ENCODE measurements at regions not wholly inside any gene's neighbourhood (a gene's known extent, or its start where the extent isn't known, plus 50 kb on each side); places are given as distances from the start of the nearest gene placed in this dataset.

DNA sequence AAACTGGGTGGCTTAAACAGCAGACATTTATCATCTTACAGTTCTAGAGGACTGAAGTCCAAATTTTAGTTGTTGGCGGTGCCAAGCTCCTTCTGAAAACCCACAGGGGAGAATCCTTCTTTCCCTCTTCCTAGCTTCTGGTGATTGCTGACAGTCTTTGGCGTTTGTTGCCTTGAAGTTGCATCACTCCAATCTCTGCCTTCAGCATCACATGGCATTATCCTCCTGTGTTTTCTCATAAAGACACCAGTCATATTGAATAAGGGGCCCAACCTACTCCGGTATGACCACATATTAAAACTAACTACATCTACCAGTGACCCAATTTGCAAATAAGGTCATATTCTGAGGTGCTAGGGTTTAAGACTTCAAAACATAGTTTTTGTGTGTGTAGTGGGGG is 472.1 kb upstream of the IGFBP3 start:
- no peak for DNase-seq

DNA sequence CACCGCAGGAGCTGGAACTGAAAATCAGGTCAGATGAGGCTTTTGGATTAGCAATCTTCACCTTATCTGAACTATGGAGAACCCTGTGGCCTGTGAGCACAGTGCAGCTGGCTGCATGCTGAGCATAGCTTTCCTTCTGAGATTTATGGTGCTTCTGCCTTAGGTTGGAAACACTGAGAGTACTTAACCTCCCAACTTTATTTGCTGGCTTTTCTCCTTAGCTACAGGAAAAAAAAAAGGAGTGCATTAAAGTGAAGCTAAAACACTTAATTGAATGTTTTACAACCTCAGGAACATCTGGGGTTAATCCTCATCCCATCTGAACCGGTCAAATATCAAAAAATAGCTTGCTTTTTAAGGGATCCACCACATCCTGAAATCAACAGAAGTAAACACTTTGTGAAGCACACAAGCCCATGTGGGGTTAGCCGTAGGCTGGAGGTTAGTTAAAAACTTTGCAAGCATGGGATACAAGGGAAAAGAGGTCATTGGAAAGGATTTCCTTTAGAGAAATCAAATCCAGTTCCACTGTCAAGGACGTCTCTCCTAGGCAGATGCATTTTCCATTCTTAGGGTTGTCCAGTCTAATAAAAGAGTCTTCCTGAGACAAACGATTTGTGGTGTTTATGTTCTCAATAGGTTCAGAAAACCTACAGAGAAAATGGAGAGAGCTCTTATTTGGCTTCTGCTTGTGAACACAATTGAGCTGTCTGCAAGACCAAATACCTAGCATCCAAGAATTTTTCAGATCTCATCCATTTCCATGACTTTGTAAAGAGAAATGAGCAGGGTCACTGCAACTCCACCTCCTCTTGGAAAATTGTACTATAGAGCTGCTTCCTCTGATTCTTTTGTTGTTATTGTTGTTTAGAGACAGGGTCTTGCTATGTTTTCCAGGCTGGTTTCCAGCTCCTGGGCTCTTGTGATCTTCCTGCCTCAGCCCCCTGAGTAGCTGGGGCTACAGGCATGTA is 470.4 kb upstream of the IGFBP3 start:
- no peak for DNase-seq

DNA sequence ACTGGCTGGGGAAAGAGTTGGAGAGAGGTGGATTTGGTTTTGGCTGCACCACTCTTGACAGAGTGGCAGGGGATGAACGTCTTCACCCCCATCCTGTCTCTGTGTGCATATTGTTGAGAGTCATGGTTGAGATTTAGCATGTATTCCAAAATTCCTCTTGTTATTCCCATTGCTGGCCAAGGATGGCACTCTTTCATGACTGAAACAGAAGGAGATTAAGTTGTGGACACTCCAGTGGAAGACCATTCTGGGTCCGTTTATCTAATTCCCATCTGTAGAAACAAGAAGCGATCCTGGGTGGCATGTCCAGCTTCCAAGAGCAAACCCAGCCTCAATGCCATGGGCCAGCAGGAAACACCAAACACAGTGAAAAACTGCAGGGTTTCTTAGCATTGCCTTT is 469.0 kb upstream of the IGFBP3 start:
- no peak for DNase-seq

DNA sequence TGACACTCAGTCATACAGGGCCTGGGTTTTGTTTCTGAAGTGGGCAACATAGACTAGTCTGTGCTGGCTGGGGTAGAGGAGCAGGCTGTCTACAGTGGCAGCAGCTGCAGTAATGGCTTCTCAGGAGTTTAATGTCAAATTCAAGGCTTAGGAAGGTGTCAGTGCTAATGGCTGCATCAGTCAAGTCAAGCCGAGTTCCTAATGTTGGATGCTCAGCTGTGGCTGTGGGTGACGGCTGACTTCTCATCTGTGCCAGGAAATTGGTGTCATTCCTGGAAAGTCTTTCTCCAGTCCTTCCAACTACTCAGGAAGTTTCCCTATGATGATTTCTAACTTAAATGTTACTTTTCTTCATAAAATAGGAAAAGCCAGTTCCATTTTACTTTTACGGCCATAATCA is 468.1 kb upstream of the IGFBP3 start:
- no peak for DNase-seq

DNA sequence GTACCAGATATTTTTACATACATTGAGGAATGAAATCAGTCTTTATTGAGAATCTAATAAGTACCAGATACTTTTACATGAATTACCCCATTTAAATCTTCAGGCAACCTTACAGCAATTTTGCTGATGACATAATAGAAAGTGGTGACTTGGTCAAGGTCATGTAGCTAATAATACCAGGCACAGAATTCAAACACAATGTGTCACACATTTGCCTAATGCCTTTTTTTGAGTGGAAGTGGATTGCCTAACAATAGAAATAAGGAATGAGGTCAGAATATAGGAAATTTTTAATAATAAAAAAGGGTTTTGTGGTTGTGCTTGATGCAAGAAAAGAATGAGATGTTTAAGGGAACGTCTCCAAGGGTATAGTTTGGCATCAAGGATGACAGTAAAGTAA is 466.6 kb upstream of the IGFBP3 start:
- DNase-seq: no peak

DNA sequence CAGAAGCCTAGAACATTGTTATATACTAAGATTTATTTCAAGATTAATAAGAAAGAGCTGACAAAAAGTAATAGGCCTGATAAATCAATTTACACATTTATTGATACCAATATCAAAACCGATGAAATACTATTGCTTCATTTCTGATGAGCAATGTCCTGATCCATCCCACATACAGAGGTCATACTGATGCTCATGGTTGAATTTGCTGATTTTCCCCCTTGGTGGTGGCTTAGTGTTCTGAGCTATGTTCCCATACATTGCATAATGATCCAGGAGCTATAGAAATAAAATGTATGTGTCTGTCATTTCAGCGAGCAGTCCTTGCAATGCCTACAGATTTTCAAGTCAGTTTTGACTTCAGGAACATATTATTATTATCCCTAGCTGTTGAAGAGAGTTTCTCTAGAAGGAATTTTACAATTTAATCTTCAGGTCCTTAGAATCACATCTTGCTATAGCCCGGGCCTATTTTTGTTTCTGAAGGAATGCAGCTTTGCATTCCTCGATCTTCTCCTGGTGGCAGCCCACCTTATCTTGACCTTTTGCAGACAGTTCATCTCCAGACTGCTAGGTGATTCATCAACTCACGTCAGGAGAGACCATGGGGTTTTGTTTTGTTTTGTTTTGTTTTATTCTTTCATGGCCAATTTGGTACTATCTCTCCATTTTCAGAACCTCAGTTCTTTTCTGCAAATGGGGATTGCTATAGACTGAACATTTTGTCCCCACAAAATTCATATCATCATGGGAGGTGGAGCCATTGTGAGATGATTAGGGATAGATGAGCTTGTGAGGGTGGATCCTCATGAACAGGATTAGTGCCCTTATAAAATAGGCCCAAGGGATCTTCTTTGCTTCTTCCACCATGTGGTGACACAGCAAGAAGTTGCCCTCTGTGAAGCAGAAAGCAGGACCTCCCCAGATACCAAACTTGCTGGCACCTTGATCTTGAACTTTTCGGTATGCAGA is 465.6 kb upstream of the IGFBP3 start:
- no peak for DNase-seq

DNA sequence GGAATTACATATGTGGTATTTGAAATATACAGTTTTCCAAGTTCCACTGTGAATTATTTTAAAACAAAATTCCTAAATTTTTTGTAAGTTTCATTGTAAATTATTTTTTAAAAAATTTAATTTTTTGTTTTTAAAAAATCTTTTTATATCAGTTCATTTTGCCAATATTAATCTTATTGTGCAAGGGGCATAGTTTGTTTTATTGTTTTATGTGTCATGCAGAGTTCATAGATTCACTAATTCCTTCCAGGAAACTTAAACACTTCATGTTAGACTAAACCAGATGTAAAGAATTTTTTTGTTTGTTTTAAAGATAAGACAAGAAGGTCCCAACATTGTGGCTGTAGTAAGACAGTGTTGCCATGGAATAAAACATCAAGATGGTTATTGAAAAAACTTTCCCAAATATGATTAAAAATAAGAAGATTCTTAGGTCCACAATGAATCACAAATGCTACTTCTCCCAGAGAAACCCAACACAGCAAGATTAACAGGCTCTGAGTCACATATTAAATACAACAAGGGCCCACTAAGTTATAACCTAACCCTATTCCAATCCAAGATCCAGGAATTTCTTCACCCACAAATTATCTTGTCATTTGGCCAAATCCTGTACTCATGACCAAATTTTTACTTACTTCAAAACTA is 464.7 kb upstream of the IGFBP3 start:
- DNase-seq: no peak

DNA sequence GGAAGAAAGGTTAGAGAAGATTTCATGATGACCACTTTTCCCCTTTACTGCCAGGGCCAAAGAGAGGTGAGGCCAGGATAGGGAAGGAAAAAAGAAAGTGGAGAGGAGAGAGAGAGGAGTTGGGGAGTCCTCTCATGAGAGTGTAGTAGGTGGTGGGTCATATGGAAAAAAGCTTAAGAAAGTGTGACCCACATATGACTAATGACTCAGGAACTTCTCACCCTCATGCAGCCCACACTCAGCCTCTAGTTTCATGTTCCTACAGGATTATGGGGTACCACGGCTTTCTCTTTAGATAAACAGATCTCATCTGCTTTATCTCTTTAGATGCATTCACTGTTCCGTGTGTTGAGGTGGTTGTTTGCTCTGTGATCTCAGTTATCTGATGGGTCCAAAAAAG is 462.5 kb upstream of the IGFBP3 start:
- no peak for DNase-seq

DNA sequence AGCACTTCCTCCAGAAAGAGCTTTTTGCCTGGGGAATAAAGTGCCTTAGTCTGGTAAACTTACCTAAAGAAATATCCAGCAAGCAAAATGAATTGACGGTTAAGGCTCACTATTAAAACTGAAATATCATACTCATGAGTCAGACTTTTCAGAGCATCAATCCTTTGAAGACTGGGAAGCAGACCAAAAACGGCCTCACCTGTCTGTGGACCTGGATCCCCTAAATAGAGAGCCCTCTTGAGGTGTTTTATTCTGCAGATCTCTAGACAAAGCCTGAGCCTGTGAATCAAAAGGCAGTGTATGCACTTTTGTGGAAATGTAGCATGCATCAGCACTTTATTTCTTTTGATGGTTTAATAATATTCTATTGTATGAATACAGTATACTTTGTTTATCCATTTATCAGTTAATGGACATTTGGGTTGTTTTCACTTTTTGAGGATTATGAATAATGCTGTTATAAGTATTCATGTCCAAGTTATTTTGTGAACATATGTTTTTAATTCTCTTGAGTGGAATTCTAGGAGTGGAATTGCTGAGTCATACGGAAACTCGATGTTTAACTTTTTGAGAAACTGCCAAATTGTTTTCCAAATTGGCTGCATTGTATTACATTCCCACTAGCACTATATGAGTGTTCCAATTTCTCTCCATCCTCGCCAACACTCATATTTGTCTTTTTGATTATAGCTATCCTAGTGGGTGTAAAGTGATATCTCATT is 449.0 kb upstream of the IGFBP3 start:
- no peak for DNase-seq

DNA sequence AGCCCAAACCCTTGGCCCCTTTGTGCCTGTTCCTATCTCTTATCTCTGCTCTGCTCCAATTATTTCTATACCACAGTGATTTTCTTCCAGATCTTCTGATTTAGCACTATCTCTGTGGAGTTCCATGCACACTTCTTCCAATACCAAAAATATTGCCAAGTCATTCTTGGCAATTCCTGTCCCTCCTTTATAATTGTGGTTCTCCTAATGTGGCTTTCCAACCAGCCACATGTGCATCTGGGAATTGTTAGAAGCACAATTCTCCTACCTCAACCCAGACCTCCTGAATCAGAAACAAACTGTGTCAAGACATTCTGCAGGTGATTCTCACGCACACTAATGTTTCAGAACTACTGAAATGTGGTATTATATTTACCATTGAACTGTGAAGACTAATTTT is 447.8 kb upstream of the IGFBP3 start:
- no peak for DNase-seq

DNA sequence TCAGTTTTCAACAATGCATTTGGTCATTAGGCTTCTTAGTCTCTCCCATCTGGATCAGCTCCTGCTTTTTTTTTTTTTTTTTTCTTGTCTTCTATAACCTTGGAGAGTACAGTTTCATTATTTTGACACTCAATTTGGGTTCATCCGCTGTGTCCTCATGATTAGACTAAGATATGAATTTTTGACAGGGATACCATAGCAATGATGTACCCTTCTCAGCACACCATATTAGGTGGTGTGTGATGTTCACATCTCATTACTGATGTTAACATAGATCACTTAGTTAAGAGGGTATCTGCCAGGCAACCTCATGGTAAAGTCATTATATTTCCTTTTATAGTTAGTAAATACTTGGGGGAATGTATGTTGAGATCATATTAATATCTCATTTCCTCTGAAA is 445.5 kb upstream of the IGFBP3 start:
- DNase-seq: no peak

DNA sequence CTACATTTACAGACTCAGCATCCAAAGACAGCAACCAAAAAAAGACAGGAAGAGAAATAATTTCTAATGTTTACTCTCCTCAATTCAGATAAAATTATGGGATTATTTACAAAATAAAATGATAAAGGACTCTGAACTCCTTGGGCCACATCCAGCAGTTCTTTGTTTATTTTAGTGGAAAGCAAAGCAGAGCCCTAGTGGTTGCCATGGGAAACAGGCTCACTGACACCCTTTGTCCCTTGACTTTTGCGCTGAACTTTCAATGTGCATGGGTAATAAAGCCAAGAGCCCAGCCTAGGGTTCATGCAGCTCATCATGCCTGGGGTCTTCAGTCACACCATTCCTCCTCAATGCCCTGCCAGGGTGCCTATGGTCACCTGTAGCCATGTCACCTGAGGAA is 442.6 kb upstream of the IGFBP3 start:
- DNase-seq: no peak

DNA sequence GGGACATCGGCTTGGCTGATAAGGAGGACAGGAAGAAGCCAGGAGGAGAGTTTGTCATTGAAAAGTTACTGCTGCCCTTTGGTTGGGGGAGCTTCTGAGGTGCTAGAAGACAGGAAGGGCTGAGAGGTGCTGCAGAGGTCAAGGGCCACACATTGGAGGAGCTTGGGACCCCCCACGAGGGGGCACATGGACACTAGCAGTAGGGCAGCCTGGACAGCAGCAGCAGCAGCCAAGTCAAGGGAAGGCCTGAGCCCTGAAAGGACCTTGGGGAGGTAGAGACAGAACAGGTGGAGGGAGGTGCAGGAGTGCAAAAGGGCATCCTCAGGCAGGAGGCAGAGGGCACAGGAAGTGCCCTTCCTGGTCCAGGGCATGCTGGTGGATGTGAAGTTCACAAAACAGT is 439.7 kb upstream of the IGFBP3 start:
- no peak for DNase-seq

DNA sequence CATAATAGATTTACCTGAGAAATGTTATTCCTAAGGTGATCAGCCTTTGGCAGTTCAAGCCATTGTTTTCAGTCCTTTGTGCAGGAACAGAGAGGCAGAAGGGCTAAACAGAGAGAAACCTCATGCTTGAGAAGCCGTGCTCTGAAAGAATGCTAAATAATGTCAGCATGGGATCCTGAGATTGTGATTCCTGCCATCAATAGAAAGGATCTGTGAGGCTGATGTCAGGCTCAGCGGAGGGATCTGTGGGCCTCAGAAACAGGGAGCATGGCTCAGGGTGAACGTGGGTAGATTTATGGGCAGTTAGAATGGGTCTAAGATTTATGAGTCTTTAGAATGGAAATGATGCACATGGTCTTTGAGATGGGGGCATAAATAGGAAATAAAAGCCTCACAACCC is 439.2 kb upstream of the IGFBP3 start:
- no peak for DNase-seq

DNA sequence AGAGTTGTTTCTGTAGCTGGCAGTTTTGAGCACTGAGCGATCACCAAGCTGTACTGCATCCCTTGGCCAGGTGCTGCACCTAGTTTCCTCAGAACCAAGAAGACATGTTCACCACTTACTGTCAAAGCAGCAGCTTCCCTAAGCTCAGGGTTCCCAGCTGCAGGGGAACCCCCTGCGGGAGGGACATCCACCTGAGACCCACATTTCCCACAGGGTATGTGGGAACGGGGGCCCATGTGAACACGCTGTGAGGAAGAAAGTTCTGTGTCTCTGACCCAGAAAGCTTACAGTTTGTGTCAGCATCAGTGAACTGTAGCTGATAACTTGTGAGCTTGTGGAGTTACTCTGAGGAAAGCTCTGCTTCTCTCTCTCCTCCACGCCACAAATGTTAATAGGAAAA is 436.8 kb upstream of the IGFBP3 start:
- no peak for DNase-seq

DNA sequence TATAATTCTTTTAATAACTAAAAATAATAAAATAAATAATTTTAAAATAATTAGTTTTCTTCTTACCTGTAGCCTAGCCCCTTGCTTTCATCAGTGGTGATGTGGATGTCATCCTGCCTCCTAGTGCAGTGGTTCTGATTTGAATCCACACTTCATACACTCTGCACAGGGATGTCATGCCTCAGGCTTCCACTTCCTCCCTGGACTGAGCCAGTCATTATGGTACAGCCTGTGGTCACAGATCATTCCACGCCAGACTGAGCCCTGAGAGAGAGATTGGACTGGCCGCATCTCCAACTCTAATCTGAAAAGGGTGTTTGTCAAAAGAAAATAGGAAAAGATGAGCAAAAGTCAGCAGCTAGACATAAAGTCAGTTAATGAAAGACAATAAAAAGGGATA is 436.2 kb upstream of the IGFBP3 start:
- no peak for DNase-seq

DNA sequence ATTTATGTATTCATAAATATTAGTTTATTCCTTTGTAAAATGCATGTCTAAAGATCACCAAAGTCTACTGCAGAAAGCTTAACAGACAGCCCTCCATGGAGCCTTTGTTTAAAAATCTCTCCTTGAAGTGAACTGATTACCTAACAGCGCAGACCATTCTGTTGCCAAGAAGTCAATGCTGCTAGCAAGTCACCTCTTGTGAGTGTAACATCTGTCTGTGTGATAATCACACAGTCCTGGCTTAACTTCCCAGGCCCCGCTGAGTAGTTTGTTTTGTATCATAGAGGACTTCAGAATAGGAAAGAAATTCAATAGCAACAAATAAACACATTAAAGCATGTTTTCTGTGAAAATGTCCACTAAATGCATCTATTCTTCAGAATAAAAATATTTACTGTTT is 435.3 kb upstream of the IGFBP3 start:
- DNase-seq: no peak

DNA sequence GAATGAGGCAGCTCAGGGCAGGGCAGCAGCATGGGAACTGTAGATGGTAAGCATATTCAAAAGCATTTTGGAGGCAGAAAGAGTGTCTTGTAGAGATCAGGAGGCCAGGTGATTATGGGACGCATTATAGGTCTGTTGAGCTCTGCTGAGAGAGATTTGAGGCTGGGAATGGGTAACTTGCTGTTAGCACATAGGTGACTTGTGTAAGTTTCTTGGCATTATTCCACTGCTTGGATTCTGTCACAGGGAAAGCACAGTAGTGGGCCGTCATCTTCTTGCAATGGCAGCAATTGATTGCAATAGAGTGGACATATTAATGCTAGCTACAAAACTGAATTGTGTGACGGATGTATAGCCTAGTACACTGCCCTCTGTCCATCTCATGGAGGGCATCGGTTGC is 434.3 kb upstream of the IGFBP3 start:
- no peak for DNase-seq

DNA sequence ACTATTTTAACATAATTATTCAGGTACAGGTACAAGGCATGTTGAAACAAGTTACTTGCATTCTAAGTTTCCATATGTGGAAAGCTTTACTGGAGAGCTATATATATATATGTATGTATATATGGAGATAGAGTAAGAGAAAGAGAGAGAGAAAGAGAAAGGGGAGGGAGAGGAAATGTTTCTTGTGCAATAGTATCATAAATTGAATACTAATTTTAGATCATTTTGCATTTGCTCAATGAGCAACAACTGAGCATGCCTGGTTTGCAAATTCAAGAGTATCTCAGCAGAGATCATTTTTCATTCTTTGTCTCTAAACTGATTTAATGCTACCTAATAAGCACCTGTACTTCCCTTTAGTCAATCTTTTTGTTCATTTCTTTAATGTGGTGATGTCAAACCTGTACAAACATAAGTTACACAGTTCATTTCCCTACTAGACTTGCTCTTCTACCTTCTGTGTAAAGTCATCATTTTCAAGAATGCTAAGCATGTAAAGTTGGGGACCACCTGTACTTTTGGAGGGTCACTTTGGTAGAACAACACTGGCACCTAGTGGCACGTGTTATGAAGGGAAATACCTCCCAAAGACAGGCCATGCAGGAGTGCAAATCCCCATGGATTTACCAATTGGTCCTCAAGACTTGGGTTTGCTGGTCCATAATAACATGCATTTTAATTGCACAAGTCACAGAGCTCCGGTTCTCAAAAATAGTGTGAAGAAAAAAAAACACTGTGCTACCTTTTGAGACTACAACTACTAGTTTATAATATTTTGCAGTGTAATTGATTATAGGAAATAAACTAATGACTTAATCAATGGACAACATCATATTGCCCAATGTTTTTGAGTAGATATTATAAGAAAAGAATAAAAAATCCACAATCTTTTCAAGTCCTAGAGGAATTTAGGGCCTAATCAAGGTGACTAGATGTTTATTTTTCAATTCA is 431.2 kb upstream of the IGFBP3 start:
- peak; percentile 27 for DNase-seq

DNA sequence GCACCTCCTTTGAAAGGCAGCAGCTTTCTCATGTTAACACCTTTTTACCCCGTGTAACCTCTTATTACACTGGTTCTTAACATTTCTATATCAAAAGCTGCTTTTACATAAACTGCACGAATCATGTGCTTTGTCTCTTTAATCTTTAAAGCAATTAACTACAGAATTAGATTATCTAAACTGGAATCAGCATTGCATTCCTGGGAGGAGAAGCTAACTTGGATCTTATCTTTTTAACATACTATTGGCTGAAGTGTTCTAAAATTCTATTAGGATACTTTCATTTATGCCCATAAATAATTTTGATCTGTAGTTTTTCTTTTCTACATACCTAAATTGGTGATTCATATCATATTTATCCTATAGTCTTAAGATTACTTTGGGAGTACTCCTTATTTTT is 428.4 kb upstream of the IGFBP3 start:
- no peak for DNase-seq

DNA sequence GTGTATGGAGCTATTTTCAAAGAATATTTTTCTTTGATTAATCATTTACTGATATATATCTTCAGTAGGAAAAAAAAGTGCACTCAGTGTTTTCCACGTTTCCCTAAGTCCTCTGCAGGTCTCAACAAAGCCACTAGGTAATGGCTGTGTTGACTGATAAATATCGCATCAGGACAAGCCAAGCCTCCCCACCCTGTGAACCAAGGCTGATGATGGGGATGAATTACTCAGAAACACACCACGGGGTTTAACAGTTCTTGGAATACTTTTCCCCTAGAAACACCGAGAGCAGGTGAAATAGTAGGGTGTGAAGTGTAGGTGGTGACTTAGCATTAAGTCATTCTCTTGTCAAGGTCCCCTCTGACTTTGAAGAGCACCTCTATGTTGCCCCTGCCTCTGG is 423.5 kb upstream of the IGFBP3 start:
- DNase-seq: no peak

Data from 8988T (cell line).